HCT116 (cell line): ENCODE measurements at regions not wholly inside any gene's neighbourhood (a gene's known extent, or its start where the extent isn't known, plus 50 kb on each side); places are given as distances from the start of the nearest gene placed in this dataset.

Experiments
- CTCF ChIP-seq, 3 experiments: fragments of 200-600 bp in 1 of 3; sonication (generic) in 1 of 3; IDR thresholded peaks in 2 of 3; conservative IDR thresholded peaks in 1 of 3; 2 replicates each; pipeline ENCODE4 v1.5.1; 2012 to 2017; ENCODE audit warnings: low read depth in 2 of 3, low read length in 2 of 3, antibody characterized with exemption in 1 of 3, borderline replicate concordance in 1 of 3, control low read depth in 1 of 3, mild to moderate bottlenecking in 1 of 3, mixed read lengths in 1 of 3, mixed run types in 1 of 3, moderate library complexity in 1 of 3; ENCODE audit not compliant: insufficient read depth in 1 of 3
- EZH2 ChIP-seq: fragments of 200-600 bp; sonication (generic); IDR thresholded peaks from 2 replicates; pipeline ENCODE4 v1.6.1; 2017; ENCODE audit warnings: antibody characterized with exemption, mixed run types
- EZH2phosphoT487 ChIP-seq: fragments of 200-600 bp; IDR thresholded peaks from 2 replicates; pipeline ENCODE4 v1.6.1; 2018; ENCODE audit warnings: antibody characterized with exemption, borderline replicate concordance
- JUND ChIP-seq: IDR thresholded peaks from 2 replicates; pipeline ENCODE4 v1.6.1; 2012
- REST ChIP-seq: IDR thresholded peaks from 2 replicates; pipeline ENCODE4 v1.6.1; 2012; ENCODE audit warnings: low read depth
- SIN3A ChIP-seq: IDR thresholded peaks from 2 replicates; pipeline ENCODE4 v1.6.1; 2012; ENCODE audit warnings: low read depth
- ZFX ChIP-seq: fragments of 450-650 bp; IDR thresholded peaks from 2 replicates; pipeline ENCODE4 v1.6.1; 2017
- ZNF274 ChIP-seq: fragments of 200-500 bp; sonication (Bioruptor generic); IDR thresholded peaks from 2 replicates; pipeline ENCODE4 v1.6.1; 2014; ENCODE audit warnings: mild to moderate bottlenecking, low read depth, low read length, inconsistent platforms

- TF ChIP-seq CTCF (IDR thresholded peaks at IDR 0.05 in 2 of 3, conservative IDR thresholded peaks at IDR 0.05 in 1 of 3; ENCODE audit: borderline replicate concordance in 1 of 3, insufficient read depth in 1 of 3, low read depth in 2 of 3, low read length in 2 of 3), result no peak
- TF ChIP-seq REST, result no peak
- no peak for TF ChIP-seq EZH2phosphoT487
- no peak for TF ChIP-seq EZH2
- no peak for TF ChIP-seq JUND
- no peak for TF ChIP-seq SIN3A
- no peak for TF ChIP-seq ZNF274
- no peak for TF ChIP-seq ZFX
Measured at GRCh38 chr14:42111355-42111754, 504.7 kb downstream of the LRFN5 start.
